Left ventricle myocardium superior (tissue), 1 donor: ENCODE measurements at regions not wholly inside any gene's neighbourhood (a gene's known extent, or its start where the extent isn't known, plus 50 kb on each side); places are given as distances from the start of the nearest gene placed in this dataset.

ENCODE experiments used
- ATAC-seq: fragments of 200-7000 bp; cut with Tn5 transposase; one replicate; pipeline ENCODE4 v1.9.1; 2020; ENCODE audit warnings: mild to moderate bottlenecking, moderate library complexity
- DNase-seq: peaks from one replicate; pipeline ENCODE4 v3.0.0-alpha.2; 2020
- intact Hi-C: fragments of 100-400 bp; cut with micrococcal nuclease; formaldehyde crosslinking; loops from one replicate; pipeline ENCODE4 v1.11.0; 2022
- donor health status: DM: no; HTN: yes; CAD: no; lungs with severe emphysema.

- intact Hi-C loops = no loop called here
- ATAC-seq (no peak), DNase-seq (peak; percentile 23)
Observed at GRCh38 chr1:24996983-24997893, 67.2 kb upstream of the RUNX3 start.

GRCh38 chr1:24996456-24996855 lies 66.4 kb upstream of the RUNX3 start:
- ATAC-seq (no peak), DNase-seq (no peak)
- intact Hi-C loops = no loop called here

- DNase-seq = peak; percentile 23
- ATAC-seq = no peak
- intact Hi-C loops = no loop called here
Observed at GRCh38 chr1:24995661-24996060, 65.6 kb upstream of the RUNX3 start.

DNA sequence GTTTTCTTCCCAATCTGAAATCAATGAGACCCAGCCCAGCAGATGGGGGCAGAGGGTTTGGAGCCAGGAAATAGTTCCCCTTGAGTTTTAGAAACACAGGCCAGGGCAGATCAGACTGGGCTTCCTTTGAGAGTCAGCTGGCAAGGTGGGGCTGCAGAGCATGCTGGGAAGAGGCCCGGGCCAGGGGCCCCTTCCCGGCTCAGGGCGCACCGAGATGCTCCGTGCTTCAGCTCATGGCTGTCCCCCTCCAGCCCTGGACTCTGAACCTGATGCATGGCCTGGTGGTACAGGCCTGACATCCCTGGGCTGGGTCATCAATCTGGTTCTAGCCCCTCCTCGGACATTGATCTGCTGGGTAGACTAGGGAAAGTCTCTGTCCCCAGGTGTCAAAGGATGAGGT lies 65.1 kb upstream of the RUNX3 start:
- ATAC-seq (no peak), DNase-seq (peak; percentile 7)
- intact Hi-C loops = no loop called here

- ATAC-seq (no peak), DNase-seq (peak; percentile 10)
- intact Hi-C loops = no loop called here
Observed at GRCh38 chr1:24993871-24994580, 64.0 kb upstream of the RUNX3 start.

DNA sequence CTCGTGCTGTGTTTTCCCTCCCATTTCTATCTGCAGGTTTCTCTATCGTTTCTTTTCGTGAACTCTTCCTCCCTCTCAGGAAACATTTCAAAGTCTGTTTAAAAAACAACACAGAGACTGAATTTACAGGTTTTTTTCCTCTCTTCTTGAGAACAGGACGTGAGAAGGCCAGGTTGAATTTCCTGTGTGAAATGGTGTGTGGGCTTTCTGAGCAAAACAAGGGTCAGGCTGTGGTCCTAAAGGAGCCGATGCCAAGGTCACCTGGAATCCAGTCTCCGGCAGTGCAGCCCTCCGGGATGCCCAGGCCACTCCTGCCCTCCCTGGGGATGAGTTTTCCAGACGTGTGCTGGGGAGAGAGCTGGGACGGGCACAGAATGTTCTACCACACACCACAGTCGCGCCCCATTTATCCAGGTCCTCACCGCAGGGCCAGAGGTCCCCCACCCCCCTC lies 62.7 kb upstream of the RUNX3 start:
- intact Hi-C loops = no loop called here
- DNase-seq = no peak
- ATAC-seq = no peak

- no peak for ATAC-seq
- intact Hi-C loops = no loop called here
- DNase-seq = no peak
Observed at GRCh38 chr1:24992124-24992760, 62.2 kb upstream of the RUNX3 start.

- intact Hi-C loops = no loop called here
- DNase-seq = no peak
- ATAC-seq = peak; percentile 69
Observed at GRCh38 chr1:24991697-24992096, 61.6 kb upstream of the RUNX3 start.

GRCh38 chr1:24990779-24991641 lies 60.9 kb upstream of the RUNX3 start:
- ATAC-seq (no peak), DNase-seq (no peak)
- intact Hi-C loops = no loop called here

- no peak for DNase-seq
- no peak for ATAC-seq
- intact Hi-C loops = no loop called here
Observed at GRCh38 chr1:24990136-24990535, 60.1 kb upstream of the RUNX3 start.

GRCh38 chr1:24989082-24989481 lies 59.0 kb upstream of the RUNX3 start:
- no peak for ATAC-seq
- intact Hi-C loops = no loop called here
- DNase-seq = no peak

GRCh38 chr1:24988558-24988912 lies 58.5 kb upstream of the RUNX3 start:
- intact Hi-C loops = no loop called here
- ATAC-seq (no peak), DNase-seq (no peak)

DNA sequence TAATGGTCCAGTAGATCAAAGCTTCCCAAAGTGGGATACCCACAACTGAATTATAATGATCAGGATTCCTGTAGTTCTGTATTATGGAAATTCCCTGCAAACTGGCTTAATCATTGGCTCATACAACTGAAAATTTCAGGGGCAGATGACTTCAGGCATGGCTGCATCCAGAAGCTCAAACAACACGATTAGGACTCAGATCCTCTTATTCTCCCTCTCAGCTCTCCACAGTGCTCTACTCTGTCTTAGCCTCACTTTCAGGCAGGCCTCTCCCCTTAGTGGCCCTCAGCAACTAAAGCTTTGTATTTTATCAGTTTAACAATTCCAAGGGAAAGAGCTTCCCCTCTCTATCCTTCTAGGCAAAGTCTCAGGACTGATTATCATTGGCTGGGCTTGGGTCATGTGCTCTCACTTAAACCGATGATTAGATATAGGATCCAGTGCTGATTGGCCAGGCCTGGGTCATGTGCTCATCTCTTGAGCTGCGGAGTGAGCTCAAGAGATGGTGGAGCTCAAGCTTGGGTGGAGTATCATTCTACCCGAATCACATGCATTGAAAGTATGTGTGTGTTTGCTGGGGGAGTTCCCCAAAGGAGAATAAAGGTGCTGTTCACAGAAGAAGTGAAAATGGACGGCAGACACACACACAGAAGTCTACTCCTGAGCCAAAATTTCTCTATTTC lies 57.9 kb upstream of the RUNX3 start:
- DNase-seq (no peak), ATAC-seq (no peak)
- intact Hi-C loops = no loop called here

DNA sequence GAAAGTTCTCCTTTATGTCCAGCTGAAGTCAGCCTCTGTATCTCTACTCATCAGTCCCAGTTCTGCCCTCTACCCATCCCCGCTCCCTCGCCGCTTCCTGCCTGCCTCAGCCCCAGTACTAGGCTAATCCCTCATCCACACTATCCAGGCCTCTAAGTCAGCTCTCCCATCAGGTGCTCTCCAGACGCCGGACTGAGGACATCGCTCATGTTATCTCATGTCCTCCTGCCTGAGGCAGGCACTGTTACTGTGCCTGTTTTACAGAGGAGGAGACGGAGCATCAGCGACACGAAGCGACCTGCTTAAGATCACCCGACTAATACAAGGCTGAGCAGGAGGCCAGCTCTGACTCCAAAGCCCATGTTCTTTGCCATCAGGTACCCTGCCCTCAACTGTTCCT lies 57.3 kb upstream of the RUNX3 start:
- intact Hi-C loops = no loop called here
- ATAC-seq (no peak), DNase-seq (no peak)

DNA sequence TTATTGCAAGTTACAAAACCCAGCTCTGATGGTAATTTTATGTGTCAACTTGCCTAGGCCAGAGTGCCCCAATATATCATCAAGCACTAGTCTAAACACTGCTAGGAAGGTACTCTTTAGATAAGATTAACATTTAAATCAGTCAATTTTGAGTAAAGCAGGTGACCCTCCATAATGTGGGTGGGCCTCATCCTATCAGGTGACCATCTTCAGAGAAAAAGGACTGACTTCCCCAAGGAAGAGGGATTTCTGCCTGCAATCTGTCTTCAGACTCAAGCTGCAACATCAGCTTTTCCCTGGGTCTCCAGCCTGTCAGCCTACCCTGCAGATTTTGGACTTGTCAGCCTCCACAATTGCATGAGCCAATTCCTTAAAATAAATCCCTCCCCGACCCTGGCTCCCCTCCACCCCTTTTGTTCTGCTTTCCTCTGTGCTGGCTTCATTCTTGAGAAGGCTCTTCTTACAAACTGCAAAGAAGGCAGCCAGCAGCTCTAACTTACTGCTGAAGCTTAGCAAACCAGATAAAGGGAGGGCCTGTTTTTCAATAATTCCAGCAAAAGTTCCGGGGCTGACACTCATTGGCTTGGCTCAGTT lies 56.4 kb upstream of the RUNX3 start:
- intact Hi-C loops = no loop called here
- DNase-seq = no peak
- ATAC-seq = peak; percentile 39

GRCh38 chr1:24985737-24986136 lies 55.7 kb upstream of the RUNX3 start:
- no peak for DNase-seq
- no peak for ATAC-seq
- intact Hi-C loops = no loop called here

- intact Hi-C loops = no loop called here
- ATAC-seq = no peak
- DNase-seq = no peak
Observed at GRCh38 chr1:24984800-24985522, 54.9 kb upstream of the RUNX3 start.

- intact Hi-C loops = no loop called here
- ATAC-seq (no peak), DNase-seq (no peak)
Observed at GRCh38 chr1:24984300-24984699, 54.2 kb upstream of the RUNX3 start.
